Thoracic aorta (tissue), 2 donors: ENCODE measurements at regions not wholly inside any gene's neighbourhood (a gene's known extent, or its start where the extent isn't known, plus 50 kb on each side); places are given as distances from the start of the nearest gene placed in this dataset.
"Not testable (repeated sequence)": the region's sequence is repeated elsewhere in the genome, so short reads cannot be mapped to it uniquely, and the experiment has no call there.

Experiments
- ATAC-seq: fragments of 150-250 bp; one replicate; pipeline ENCODE4 v1.8.0; 2017; ENCODE audit warnings: low read depth; ENCODE audit not compliant: insufficient number of reproducible peaks, low FRiP score
- DNase-seq: peaks from one replicate; pipeline ENCODE4 v3.0.0-alpha.2; 2020; ENCODE audit warnings: low spot score
- H3K27ac ChIP-seq, 2 donors: fragments of 200-600 bp; sonication (generic); 1 replicate in 1 of 2; 2 replicates in 1 of 2; pipeline ENCODE4 v1.5.1; 2016; ENCODE audit warnings: mild to moderate bottlenecking in 2 of 2, moderate library complexity in 2 of 2
- H3K27me3 ChIP-seq: fragments of 200-600 bp; sonication (generic); replicated peaks from 2 replicates; pipeline ENCODE4 v1.6.0; 2016; ENCODE audit warnings: mild to moderate bottlenecking; ENCODE audit not compliant: insufficient read depth
- H3K36me3 ChIP-seq: fragments of 200-600 bp; sonication (generic); one replicate; pipeline ENCODE4 v1.5.1; 2016
- H3K4me1 ChIP-seq, 2 donors: fragments of 200-600 bp; sonication (generic); 1 replicate in 1 of 2; 2 replicates in 1 of 2; pipeline versions ENCODE4 v1.5.1 to v1.6.0; 2016; ENCODE audit warnings: low read depth in 2 of 2, mild to moderate bottlenecking in 1 of 2; ENCODE audit not compliant: control insufficient read depth in 1 of 2
- H3K4me3 ChIP-seq: fragments of 200-600 bp; sonication (generic); 2 replicates; pipeline ENCODE4 v1.5.1; 2016; ENCODE audit warnings: mild to moderate bottlenecking
- H3K9me3 ChIP-seq: fragments of 200-600 bp; sonication (generic); 2 replicates; pipeline ENCODE4 v1.5.1; 2016
- TF ChIP-seq, protein P1 (sequence below): fragments of 200-600 bp; sonication (generic); IDR thresholded peaks from one replicate; pipeline ENCODE4 v1.5.1; 2019; ENCODE audit warnings: antibody characterized with exemption

DNA sequence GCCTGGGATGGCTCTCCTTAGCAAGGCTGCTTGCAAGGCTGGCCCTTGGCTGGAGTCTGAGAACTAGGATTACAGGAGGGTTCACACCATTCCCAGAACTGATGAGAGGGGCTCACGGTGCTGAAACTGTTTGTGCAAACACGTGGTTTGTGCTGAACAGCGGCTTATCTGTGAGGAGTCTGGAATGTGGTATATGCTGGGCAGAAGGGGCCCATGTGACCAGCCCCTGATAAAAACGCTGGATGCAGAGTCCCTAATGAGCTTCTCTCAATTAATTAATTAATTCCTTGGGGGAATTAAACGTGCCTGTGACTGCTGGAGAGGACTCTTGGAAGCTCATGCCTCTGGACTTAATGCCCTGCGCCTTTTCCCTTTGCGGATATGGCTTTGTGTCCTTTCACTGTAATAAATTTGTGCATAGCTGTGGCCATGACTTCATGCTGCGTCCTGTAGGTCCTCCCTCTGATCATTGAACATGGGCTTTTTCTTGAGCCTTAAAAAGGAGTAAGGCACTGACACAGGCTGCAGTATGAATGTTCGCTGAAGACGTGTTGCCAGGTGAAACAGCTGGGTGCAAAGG lies 109.7 kb downstream of the CDRT15L2 start:
- H3K27me3 ChIP-seq, ATAC-seq, H3K9me3 ChIP-seq, H3K4me1 ChIP-seq, H3K27ac ChIP-seq, DNase-seq, H3K36me3 ChIP-seq, H3K4me3 ChIP-seq: not testable (repeated sequence)

DNA sequence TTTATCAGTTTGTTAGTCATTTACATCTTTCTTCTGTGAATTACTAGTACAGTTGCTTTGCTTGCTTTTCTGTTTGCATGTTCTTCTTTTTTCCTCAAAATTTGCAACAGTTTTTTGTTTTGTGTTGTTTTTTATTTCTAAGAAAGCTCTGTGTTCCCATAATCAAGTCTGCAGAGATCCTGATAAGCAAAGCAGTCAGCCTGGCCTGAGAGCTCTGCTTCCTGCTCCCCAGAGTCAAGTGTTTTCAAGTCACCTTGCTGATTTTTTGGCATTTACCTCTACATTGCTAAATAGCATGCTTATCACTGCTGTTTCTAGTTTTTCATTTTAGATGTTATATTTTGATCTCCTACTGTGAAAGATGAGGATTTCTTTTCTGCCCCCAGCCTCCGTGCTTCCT lies 113.2 kb downstream of the CDRT15L2 start:
- H3K36me3 ChIP-seq, H3K27me3 ChIP-seq, H3K27ac ChIP-seq, DNase-seq, H3K9me3 ChIP-seq, H3K4me3 ChIP-seq, H3K4me1 ChIP-seq, ATAC-seq: not testable (repeated sequence)

DNA sequence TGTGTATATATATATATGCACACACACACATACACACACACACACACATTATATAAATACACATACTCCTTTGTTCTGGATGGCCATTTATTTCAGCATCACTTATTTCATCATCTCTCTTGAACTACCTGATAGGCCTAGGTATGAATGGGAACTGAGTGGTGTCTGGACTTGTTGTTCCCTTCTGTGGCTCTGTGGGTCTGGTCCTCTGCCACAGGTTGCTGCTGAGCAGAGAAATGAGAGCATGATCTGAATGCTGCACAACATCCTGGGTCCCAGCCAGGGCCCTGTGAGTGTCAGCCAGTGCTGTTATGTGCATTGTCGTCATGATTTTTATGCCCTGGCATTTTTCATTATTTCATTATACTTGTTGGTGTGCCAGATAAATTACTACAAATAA lies 116.3 kb downstream of the CDRT15L2 start:
- ATAC-seq, H3K36me3 ChIP-seq, H3K4me1 ChIP-seq, H3K4me3 ChIP-seq, H3K27ac ChIP-seq, H3K9me3 ChIP-seq, H3K27me3 ChIP-seq, DNase-seq: not testable (repeated sequence)

- H3K36me3 ChIP-seq, H3K27me3 ChIP-seq, H3K27ac ChIP-seq, H3K4me3 ChIP-seq, H3K4me1 ChIP-seq, H3K9me3 ChIP-seq, ATAC-seq, DNase-seq: not testable (repeated sequence)
Observed at GRCh38 chr17:20698463-20699206, 119.1 kb downstream of the CDRT15L2 start.

GRCh38 chr17:20700528-20700927 lies 121.0 kb downstream of the CDRT15L2 start:
- H3K36me3 ChIP-seq, ATAC-seq, H3K27me3 ChIP-seq, H3K27ac ChIP-seq, H3K4me3 ChIP-seq, H3K9me3 ChIP-seq, H3K4me1 ChIP-seq, DNase-seq: not testable (repeated sequence)

- DNase-seq: not testable (repeated sequence)
Observed at GRCh38 chr17:20701366-20701765, 121.8 kb downstream of the CDRT15L2 start.

DNA sequence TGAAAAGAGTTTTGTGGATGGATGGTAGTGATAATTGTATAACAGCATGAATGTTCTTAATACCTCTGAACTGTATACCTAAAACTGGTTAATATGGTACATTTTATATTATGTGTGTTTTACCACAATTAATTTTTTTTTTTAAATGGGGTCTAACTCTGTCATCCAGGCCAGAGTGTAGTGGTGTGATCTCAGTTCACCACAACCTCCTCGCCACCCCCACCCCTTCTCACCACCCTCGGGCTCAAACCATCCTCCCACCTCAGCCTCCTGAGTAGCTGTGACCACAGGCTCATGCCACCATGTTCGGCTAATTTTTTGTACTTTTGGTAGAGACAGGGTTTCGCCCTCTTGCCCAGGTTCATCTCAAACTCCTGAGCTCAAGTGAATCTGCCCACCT lies 123.2 kb downstream of the CDRT15L2 start:
- no peak overlapping the region for H3K4me3 ChIP-seq
- H3K36me3 ChIP-seq: no peaks in the 10 kb centered on the region
- no peaks in the 10 kb centered on the region for H3K9me3 ChIP-seq
- H3K4me1 ChIP-seq: no peaks in the 10 kb centered on the region
- TF ChIP-seq, protein P1, sequence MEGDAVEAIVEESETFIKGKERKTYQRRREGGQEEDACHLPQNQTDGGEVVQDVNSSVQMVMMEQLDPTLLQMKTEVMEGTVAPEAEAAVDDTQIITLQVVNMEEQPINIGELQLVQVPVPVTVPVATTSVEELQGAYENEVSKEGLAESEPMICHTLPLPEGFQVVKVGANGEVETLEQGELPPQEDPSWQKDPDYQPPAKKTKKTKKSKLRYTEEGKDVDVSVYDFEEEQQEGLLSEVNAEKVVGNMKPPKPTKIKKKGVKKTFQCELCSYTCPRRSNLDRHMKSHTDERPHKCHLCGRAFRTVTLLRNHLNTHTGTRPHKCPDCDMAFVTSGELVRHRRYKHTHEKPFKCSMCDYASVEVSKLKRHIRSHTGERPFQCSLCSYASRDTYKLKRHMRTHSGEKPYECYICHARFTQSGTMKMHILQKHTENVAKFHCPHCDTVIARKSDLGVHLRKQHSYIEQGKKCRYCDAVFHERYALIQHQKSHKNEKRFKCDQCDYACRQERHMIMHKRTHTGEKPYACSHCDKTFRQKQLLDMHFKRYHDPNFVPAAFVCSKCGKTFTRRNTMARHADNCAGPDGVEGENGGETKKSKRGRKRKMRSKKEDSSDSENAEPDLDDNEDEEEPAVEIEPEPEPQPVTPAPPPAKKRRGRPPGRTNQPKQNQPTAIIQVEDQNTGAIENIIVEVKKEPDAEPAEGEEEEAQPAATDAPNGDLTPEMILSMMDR: no peak
- no peak for ATAC-seq
- H3K27ac ChIP-seq: no peak overlapping the region
- no peak for DNase-seq
- H3K27me3 ChIP-seq: no peaks in the 10 kb centered on the region

More at GRCh38 chr17:20701366-20701765, 121.8 kb downstream of the CDRT15L2 start:
- H3K27ac ChIP-seq, ATAC-seq, H3K4me1 ChIP-seq, H3K4me3 ChIP-seq, H3K36me3 ChIP-seq, H3K27me3 ChIP-seq, H3K9me3 ChIP-seq: not testable (repeated sequence)

GRCh38 chr17:20703781-20704180 lies 124.3 kb downstream of the CDRT15L2 start:
- Histone ChIP-seq H3K4me1 (no peaks in the 10 kb centered on the region), H3K4me3 (no peak overlapping the region), H3K27me3 (no peaks in the 10 kb centered on the region), H3K36me3 (no peaks in the 10 kb centered on the region), H3K27ac (no peak overlapping the region), H3K9me3 (no peaks in the 10 kb centered on the region)
- TF ChIP-seq, protein P1: no peak
- ATAC-seq (no peak), DNase-seq (no peak)

GRCh38 chr17:20705186-20705585 lies 125.7 kb downstream of the CDRT15L2 start:
- H3K36me3 ChIP-seq, H3K4me3 ChIP-seq, H3K27me3 ChIP-seq, H3K27ac ChIP-seq, H3K4me1 ChIP-seq, H3K9me3 ChIP-seq, DNase-seq, ATAC-seq: not testable (repeated sequence)
